D721Med (cell line): ENCODE measurements at regions not wholly inside any gene's neighbourhood (a gene's known extent, or its start where the extent isn't known, plus 50 kb on each side); places are given as distances from the start of the nearest gene placed in this dataset.

ENCODE experiments used
- DNase-seq: peaks from one replicate; pipeline ENCODE4 v3.0.0; 2011; ENCODE audit warnings: low spot score; ENCODE audit not compliant: insufficient read length
- FAIRE-seq: peaks from 2 replicates; lab custom pipeline; 2011; peaks lifted over from hg19 to GRCh38; lab: Jason Lieb, UNC
- CTCF ChIP-seq: IDR thresholded peaks from 2 replicates; pipeline ENCODE4 v1.5.1; 2012; ENCODE audit warnings: mild to moderate bottlenecking, control low read depth; ENCODE audit not compliant: insufficient read depth; ENCODE audit errors: missing control alignments

- TF ChIP-seq CTCF = no peak
- DNase-seq (no peak), FAIRE-seq (no peak)
Observed at GRCh38 chr15:87755226-87755625, 501.3 kb downstream of the NTRK3 start.

GRCh38 chr15:87753539-87753938 is 503.0 kb downstream of the NTRK3 start:
- DNase-seq (no peak), FAIRE-seq (no peak)
- no peak for TF ChIP-seq CTCF

- TF ChIP-seq CTCF = no peak
- FAIRE-seq (no peak), DNase-seq (no peak)
Observed at GRCh38 chr15:87752250-87752951, 504.1 kb downstream of the NTRK3 start.

- FAIRE-seq (no peak), DNase-seq (no peak)
- no peak for TF ChIP-seq CTCF
Observed at GRCh38 chr15:87748483-87748882, 508.1 kb downstream of the NTRK3 start.

GRCh38 chr15:87747087-87747486 is 509.5 kb downstream of the NTRK3 start:
- no peak for DNase-seq
- no peak for TF ChIP-seq CTCF
- FAIRE-seq = no peak

- FAIRE-seq (no peak), DNase-seq (no peak)
- no peak for TF ChIP-seq CTCF
Observed at GRCh38 chr15:87746333-87746732, 510.2 kb downstream of the NTRK3 start.

GRCh38 chr15:87744815-87745214 is 511.7 kb downstream of the NTRK3 start:
- TF ChIP-seq CTCF = no peak
- no peak for DNase-seq
- FAIRE-seq = no peak
